ENCODE measurements at regions not wholly inside any gene's neighbourhood (a gene's known extent, or its start where the extent isn't known, plus 50 kb on each side); places are given as distances from the start of the nearest gene placed in this dataset.

- DNase-seq (ENCODE audit: low read depth in 1 of 2, low spot score in 2 of 2): no peak
- H3K4me1 ChIP-seq (replicated peaks): no peaks in the 10 kb centered on the region
- H3K27me3 ChIP-seq (replicated peaks): no peaks in the 10 kb centered on the region
- no peaks in the 10 kb centered on the region for H3K9me3 ChIP-seq (replicated peaks)
- no peaks in the 10 kb centered on the region for H3K36me3 ChIP-seq
- no peak overlapping the region for H3K27ac ChIP-seq
- H3K4me3 ChIP-seq: no peak overlapping the region
Measured at GRCh38 chr1:55544826-55545225, 329.7 kb upstream of the USP24 start.

- no peaks in the 10 kb centered on the region for H3K9me3 ChIP-seq (replicated peaks)
- DNase-seq (ENCODE audit: low read depth in 1 of 2, low spot score in 2 of 2): no peak
- no peak overlapping the region for H3K4me3 ChIP-seq
- H3K27ac ChIP-seq: no peak overlapping the region
- H3K36me3 ChIP-seq: no peaks in the 10 kb centered on the region
- no peaks in the 10 kb centered on the region for H3K4me1 ChIP-seq (replicated peaks)
- H3K27me3 ChIP-seq (replicated peaks): no peaks in the 10 kb centered on the region
Measured at GRCh38 chr1:55542901-55543504, 327.8 kb upstream of the USP24 start.

- H3K9me3 ChIP-seq (replicated peaks): no peaks in the 10 kb centered on the region
- no peak for DNase-seq (ENCODE audit: low read depth in 1 of 2, low spot score in 2 of 2)
Measured at GRCh38 chr1:55541296-55541695, 326.1 kb upstream of the USP24 start.

GRCh38 chr1:55539652-55540512, 324.7 kb upstream of the USP24 start:
- no peak for DNase-seq (ENCODE audit: low read depth in 1 of 2, low spot score in 2 of 2)
- Histone ChIP-seq H3K4me1 (replicated peaks) (no peaks in the 10 kb centered on the region), H3K4me3 (no peak overlapping the region), H3K27me3 (replicated peaks) (no peaks in the 10 kb centered on the region), H3K36me3 (no peaks in the 10 kb centered on the region), H3K9me3 (replicated peaks) (no peaks in the 10 kb centered on the region), H3K27ac (no peak overlapping the region)

More at GRCh38 chr1:55541296-55541695, 326.1 kb upstream of the USP24 start:
- Histone ChIP-seq H3K36me3 (no peaks in the 10 kb centered on the region), H3K4me3 (no peak overlapping the region), H3K27me3 (replicated peaks) (no peaks in the 10 kb centered on the region), H3K4me1 (replicated peaks) (no peaks in the 10 kb centered on the region), H3K27ac (no peak overlapping the region)

DNA sequence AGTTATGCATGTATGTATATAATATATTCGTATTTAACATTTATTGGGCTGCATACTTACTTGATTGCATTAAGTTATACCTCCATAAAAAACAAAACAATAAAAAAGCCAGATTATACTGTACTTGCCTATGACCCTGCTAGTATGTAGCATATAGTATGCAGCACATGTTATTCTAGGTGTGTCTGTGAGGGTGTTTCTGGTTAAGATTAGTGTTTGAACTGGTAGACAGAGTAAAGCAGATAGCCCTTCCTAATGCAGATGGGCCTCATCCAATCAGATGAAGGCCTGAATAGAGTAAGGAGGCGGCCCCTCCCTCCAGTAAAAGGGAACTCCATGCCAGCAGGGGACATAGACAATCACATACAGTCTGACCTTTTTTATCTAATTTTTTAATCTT, 323.3 kb upstream of the USP24 start:
- Histone ChIP-seq H3K27ac (no peak overlapping the region), H3K36me3 (no peaks in the 10 kb centered on the region), H3K4me1 (replicated peaks) (no peaks in the 10 kb centered on the region), H3K27me3 (replicated peaks) (no peaks in the 10 kb centered on the region), H3K9me3 (replicated peaks) (no peaks in the 10 kb centered on the region), H3K4me3 (no peak overlapping the region)
- no peak for DNase-seq (ENCODE audit: low read depth in 1 of 2, low spot score in 2 of 2)

DNA sequence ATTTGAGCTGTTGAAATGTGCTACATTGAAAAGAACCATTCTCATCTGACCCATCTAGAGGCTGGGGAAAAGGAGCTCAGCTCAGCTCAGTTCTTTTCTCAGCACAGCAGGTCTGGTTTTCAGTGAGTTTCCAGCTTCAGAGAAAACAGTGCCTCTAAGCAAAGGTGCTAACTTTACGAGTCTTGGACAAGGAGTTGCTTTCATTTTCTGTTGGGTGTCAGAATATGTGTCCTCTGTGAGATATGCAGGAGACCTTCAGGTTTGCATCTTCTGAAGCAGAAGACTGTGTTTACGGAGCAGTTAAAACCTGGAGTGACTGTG, 321.3 kb upstream of the USP24 start:
- Histone ChIP-seq H3K27ac (no peak overlapping the region), H3K4me3 (no peak overlapping the region), H3K27me3 (replicated peaks) (no peaks in the 10 kb centered on the region), H3K36me3 (no peaks in the 10 kb centered on the region), H3K4me1 (replicated peaks) (no peaks in the 10 kb centered on the region), H3K9me3 (replicated peaks) (no peaks in the 10 kb centered on the region)
- peak in 1 of 2 experiments; percentile 6 for DNase-seq (ENCODE audit: low read depth in 1 of 2, low spot score in 2 of 2)

- H3K4me3 ChIP-seq: no peak overlapping the region
Measured at GRCh38 chr1:55535724-55536544, 320.8 kb upstream of the USP24 start.

DNA sequence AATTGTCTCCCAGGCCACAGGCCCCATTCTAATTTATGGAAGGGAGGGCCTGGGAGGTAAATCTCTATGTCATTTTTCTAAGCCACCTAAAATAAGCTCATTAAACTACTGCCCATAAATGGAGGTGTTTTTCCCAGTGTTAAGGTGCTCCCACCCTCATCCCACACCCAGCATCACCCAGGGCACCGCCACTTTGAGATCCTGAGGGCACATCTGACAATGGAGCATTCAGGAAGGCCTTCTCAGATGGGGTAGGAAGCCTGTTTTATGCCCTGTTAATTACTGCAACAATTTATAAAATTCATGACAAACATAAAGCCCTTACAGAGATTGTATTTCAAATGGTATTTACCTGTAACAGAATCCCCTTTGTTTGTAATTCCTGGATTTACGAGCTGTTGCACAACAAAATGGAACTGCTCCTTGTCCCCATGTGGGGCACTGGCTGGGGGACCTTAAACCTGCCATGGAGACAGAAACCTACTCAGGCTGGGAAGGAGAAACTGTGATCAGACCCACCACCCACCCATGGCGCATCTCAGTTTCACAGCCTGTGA, 319.5 kb upstream of the USP24 start:
- Histone ChIP-seq H3K4me1 (replicated peaks) (no peaks in the 10 kb centered on the region), H3K27me3 (replicated peaks) (no peaks in the 10 kb centered on the region), H3K9me3 (replicated peaks) (no peaks in the 10 kb centered on the region), H3K36me3 (no peaks in the 10 kb centered on the region), H3K4me3 (no peak overlapping the region), H3K27ac (no peak overlapping the region)
- no peak for DNase-seq (ENCODE audit: low read depth in 1 of 2, low spot score in 2 of 2)

More at GRCh38 chr1:55535724-55536544, 320.8 kb upstream of the USP24 start:
- no peaks in the 10 kb centered on the region for H3K9me3 ChIP-seq (replicated peaks)
- H3K27ac ChIP-seq: no peak overlapping the region
- no peaks in the 10 kb centered on the region for H3K27me3 ChIP-seq (replicated peaks)
- no peak for DNase-seq (ENCODE audit: low read depth in 1 of 2, low spot score in 2 of 2)
- no peaks in the 10 kb centered on the region for H3K4me1 ChIP-seq (replicated peaks)
- H3K36me3 ChIP-seq: no peaks in the 10 kb centered on the region

DNA sequence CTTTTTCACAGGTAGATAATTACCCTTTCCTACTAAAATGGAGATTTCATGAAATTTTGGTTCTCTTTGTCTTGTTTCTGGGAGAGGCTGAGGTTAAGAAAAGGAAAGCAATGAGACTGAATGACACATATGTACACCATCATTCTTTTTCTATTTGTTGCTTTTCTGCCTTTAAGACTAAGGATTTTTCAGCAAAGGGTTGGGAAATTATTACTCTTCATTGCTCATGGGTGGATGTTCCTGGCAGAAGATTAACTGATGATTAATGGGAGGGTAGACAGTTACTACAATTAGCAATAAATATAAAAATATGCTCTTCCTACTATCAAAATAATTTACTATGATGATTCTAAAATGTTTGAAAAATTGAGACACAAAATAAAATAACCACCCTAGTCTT, 316.5 kb upstream of the USP24 start:
- Histone ChIP-seq H3K4me1 (replicated peaks) (no peaks in the 10 kb centered on the region), H3K4me3 (no peak overlapping the region), H3K36me3 (no peaks in the 10 kb centered on the region), H3K9me3 (replicated peaks) (no peaks in the 10 kb centered on the region), H3K27ac (no peak overlapping the region), H3K27me3 (replicated peaks) (no peaks in the 10 kb centered on the region)
- DNase-seq (ENCODE audit: low read depth in 1 of 2, low spot score in 2 of 2): no peak

- no peaks in the 10 kb centered on the region for H3K9me3 ChIP-seq (replicated peaks)
- no peaks in the 10 kb centered on the region for H3K27me3 ChIP-seq (replicated peaks)
Measured at GRCh38 chr1:55530749-55531478, 315.8 kb upstream of the USP24 start.

GRCh38 chr1:55529017-55529416, 313.9 kb upstream of the USP24 start:
- no peak overlapping the region for H3K27ac ChIP-seq
- H3K4me3 ChIP-seq: no peak overlapping the region

More at GRCh38 chr1:55530749-55531478, 315.8 kb upstream of the USP24 start:
- Histone ChIP-seq H3K36me3 (no peaks in the 10 kb centered on the region), H3K4me1 (replicated peaks) (no peaks in the 10 kb centered on the region), H3K27ac (no peak overlapping the region), H3K4me3 (no peak overlapping the region)
- DNase-seq (ENCODE audit: low read depth in 1 of 2, low spot score in 2 of 2): no peak

GRCh38 chr1:55527831-55528230, 312.7 kb upstream of the USP24 start:
- Histone ChIP-seq H3K36me3 (no peaks in the 10 kb centered on the region), H3K4me1 (replicated peaks) (no peaks in the 10 kb centered on the region), H3K9me3 (replicated peaks) (no peaks in the 10 kb centered on the region), H3K4me3 (no peak overlapping the region), H3K27me3 (replicated peaks) (no peaks in the 10 kb centered on the region), H3K27ac (no peak overlapping the region)
- no peak for DNase-seq (ENCODE audit: low read depth in 1 of 2, low spot score in 2 of 2)

More at GRCh38 chr1:55529017-55529416, 313.9 kb upstream of the USP24 start:
- DNase-seq (ENCODE audit: low read depth in 1 of 2, low spot score in 2 of 2): no peak
- Histone ChIP-seq H3K9me3 (replicated peaks) (no peaks in the 10 kb centered on the region), H3K27me3 (replicated peaks) (no peaks in the 10 kb centered on the region), H3K36me3 (no peaks in the 10 kb centered on the region), H3K4me1 (replicated peaks) (no peaks in the 10 kb centered on the region)

DNA sequence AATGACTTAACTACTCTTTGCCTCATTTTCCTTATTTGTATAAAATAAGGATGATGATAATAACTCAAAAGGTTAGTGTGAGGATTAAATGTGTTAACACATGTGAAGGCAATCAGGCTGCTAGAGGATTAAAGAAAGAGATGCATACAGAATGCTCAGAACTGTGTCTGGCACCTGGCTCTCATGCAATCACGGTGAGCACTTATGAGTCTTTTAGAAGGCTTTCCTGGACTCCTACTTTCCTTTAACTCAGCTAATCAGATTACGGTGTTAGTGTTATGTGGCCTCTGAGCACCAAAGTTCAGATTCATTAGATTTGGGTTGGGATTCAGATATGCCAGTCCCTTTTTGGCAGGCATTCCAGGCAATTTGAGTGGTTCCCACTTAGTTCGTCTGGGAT, 311.6 kb upstream of the USP24 start:
- DNase-seq (ENCODE audit: low read depth in 1 of 2, low spot score in 2 of 2): no peak
- no peaks in the 10 kb centered on the region for H3K9me3 ChIP-seq (replicated peaks)
- no peak overlapping the region for H3K4me3 ChIP-seq
- no peaks in the 10 kb centered on the region for H3K4me1 ChIP-seq (replicated peaks)
- no peaks in the 10 kb centered on the region for H3K36me3 ChIP-seq
- H3K27me3 ChIP-seq (replicated peaks): no peaks in the 10 kb centered on the region
- H3K27ac ChIP-seq: no peak overlapping the region

All from SJSA1 (cell line).